NCI-H524 treated with DMSO at 0.1 percent for 48 hours (cell line): ENCODE measurements at regions not wholly inside any gene's neighbourhood (a gene's known extent, or its start where the extent isn't known, plus 50 kb on each side); places are given as distances from the start of the nearest gene placed in this dataset.

Experiments used
- DNase-seq: peaks from one replicate; lab custom pipeline; 2025; lab: John Stamatoyannopoulos, UW

GRCh38 chr22:48332438-48333322 is 1495.0 kb downstream of the BRD1 start:
- DNase-seq, result no peak

GRCh38 chr22:48331691-48332220 is 1495.9 kb downstream of the BRD1 start:
- DNase-seq, result no peak

- no peak for DNase-seq
These were observed 1496.4 kb downstream of the BRD1 start for GRCh38 chr22:48331266-48331665.

DNA sequence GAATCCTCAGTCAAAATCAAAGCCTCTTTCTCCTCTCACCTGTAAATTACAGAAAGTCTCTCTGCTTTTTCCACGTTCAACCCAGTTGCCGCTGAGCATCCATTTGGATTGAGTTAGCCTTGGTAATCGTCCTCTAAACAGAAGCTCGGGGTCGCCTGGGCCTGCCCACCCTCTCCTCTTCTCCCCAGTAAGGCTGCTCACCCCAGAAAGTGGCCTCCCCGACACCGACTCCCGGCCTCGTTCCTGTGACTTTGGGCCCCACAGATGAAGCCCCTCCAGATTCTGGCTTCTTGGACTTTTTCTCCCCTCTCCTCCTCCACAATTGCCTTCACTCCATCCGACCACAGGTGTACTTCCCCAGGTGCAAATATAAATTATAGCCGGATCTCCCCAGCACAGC is 1500.0 kb downstream of the BRD1 start:
- no peak for DNase-seq

DNA sequence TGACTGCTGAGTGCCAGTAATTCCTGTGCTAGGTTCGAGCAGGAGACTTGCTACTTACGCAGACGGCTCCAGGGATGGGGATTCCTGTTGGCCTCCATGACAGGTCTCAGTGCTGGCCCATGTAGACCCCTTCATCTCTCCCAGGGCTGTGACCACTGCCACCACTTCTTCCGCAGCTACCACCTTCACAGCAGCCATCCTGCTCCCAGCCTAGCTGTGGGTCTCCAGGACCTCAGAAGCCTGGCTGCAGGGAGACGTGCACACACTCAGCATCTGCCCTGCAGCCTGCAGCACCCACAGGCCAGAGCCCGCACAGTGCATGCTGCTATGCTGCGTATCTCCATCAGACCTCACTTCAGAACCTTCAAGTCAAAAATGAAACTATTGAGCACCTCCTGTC is 1503.9 kb downstream of the BRD1 start:
- no peak for DNase-seq

DNA sequence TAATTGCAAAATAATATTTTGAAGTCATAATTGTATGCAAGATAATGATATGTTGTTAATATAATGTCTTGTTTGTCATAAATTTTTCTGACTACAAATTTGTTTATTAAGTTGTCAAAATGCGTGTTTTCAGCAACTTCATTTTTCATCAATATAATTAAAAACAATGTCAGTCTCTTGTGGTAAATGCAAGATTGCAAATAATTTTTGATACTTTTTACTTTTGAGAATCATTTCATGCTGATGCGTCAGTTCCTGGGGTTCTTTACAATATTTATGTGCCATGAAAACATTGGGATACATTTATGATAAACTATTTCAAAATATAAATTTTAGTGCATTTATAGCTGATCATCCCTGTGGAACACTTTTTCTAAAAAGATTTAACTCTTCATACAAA is 1504.8 kb downstream of the BRD1 start:
- no peak for DNase-seq

GRCh38 chr22:48321986-48322545 is 1505.6 kb downstream of the BRD1 start:
- DNase-seq, result no peak

- no peak for DNase-seq
These were observed 1506.8 kb downstream of the BRD1 start for GRCh38 chr22:48320683-48321451.

DNA sequence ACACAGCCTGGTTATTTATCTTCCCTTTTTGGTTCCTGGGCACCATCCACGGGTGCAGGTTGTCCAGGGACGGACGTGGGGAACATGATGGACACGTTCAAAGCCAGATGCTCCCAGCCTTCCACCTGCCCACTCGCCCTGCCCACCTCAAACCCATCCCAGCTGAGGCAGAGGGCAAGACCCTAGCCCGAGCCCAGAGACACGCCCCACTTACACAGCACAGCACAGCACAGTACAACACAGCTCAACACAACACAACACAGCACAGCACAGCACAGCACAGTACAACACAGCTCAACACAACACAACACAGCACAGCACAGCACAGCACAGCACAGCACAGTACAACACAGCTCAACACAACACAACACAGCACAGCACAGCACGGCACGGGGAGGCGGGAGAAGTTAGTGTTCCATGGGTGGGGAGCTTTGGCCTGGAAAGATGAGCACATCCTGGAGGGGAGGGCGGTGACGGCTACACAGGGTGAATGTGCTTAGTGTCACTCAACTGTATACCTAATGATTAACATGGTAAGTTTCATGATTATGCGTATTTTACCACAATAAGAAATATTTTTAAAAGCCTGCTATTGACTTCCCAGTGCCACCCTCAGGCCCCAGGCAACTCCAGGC is 1507.5 kb downstream of the BRD1 start:
- no peak for DNase-seq

DNA sequence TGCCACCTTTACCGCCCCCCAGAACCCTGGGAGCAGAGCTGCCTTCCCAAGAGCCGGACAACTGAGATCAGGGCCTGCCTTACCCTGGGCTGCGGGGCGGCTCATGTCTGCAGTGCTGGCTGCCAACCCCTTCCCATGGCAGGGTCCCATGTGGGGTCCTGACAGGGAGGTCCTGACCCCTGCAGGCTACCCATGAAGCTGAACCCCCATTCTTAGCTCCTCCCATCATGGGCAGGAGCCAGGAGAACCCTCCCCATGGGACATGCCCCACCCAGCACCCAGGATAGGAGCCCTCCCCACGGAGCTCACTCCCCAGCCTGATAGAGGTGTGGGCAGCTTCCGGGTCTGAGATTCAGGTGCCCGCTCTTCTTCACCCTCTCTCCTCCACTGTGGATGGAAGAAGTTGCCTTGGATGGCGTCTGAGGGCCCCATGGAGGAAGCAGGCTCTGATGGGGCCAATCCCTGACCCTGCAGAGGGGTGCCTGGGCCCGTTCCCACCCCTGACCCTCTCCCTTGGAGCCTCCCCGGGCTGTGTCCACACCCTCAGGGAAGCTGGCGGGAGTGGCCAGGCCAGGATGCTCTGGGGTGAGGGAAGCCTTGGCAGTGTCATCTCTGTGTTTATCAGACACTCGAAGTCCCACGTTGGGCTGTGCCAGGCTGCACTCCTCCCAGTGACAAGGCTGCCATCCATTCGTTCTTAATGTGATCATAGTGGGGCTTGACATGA is 1508.2 kb downstream of the BRD1 start:
- no peak for DNase-seq

- no peak for DNase-seq
These were observed 1508.9 kb downstream of the BRD1 start for GRCh38 chr22:48318575-48319320.

GRCh38 chr22:48318173-48318572 is 1509.5 kb downstream of the BRD1 start:
- no peak for DNase-seq

DNA sequence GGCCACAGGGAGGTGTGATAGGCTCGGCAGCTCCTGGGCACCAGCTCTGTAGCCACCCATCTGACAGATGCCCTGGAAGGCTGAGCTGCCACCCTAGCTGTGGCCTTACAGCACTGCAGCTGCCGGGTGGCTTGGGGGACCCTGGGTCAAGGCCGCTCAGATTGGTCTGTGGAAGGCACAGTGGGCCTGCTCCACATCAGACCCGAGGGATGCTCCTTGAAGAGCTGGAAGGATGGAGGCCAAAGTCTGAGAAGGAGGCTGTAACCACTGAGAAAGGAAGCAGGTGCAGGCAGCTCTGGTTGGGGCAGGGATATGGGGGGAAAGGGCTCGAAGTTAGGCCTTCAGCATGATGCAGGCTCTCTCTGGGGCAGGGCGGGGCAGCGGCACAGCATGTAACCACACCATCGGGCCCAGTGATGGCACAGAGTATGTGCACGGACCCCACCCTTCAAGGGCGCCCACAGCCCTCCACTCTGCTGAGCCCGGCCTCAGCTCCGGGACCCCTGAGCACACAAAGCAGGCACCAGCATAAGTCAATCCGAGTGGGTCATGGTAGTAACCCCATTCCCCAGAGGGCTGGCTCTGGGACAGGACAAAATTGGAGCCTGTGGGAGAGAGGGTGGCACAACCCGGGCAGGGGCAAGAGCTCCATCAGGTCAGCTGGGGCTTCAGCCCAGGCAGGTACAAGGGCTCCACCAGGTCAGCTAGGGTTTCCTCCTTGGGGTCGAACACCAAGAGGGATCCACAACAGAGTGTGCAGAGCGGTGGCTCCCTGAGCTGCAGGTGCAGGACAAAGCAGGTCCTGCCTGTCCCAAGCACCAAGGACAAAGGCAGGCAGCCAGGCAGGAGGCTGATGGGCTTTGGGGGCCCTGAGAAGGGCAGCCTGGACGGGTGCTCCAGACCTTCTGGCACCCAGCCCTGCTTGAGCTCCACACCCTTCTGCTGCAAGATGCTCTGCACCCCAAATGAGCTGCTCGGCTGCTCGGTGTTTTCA is 1511.1 kb downstream of the BRD1 start:
- DNase-seq, result no peak

DNA sequence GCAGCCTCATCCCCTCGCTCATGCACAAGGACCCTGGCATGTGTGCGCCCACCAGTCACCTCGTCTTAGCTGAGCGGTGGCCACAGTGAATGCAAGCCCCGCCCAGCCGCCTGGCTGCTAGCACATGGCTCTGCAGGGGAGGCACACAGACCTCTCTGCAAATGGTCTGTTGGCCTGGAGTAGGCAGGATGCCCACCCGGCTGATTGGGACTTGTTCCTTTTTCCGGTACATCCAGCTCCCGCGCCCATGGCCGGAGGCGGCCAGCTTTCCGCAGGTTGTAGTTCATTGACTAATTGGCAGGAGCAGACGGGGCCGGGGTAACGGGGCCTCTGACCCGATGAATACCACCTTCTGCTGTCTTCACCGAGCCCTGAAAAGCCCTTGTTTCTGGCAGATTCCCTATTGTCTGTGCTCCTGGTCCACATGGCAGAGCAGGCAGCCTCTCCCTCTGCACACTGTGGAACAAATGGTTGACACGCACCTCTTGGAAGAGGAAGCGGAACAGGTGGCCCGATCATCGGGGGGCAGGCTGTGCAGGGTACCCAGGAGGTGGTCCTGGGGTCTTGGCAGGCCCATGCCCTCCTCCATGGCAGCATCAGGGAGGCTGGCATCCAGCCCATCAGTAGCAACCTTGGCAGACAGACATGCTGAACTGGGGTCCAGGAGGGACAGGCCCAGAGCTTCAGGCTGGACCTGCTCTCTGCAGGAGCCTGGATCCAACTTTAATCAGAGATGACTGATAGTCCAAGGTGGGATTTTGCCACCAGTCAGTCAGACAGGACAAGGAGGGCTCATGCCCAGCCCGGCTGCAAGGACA is 1512.0 kb downstream of the BRD1 start:
- no peak for DNase-seq

DNA sequence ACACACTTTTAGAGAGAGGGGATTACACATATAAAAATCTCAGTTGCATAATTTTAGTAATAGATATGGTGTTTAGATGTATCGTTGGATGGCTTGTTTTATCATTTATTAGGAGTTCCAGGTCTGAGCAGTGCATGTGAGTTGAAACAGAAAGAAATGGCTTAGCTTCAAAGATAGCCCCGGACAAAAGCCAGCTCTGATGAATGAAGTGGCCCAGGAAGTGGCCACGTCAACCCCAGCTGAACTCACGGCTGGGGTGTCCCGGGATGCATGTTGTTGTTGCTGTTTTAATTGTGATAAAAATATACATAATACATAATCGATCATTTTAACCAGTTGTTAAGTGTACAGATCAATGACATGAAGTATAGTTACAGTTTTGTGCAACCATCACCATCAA is 1513.6 kb downstream of the BRD1 start:
- no peak for DNase-seq

GRCh38 chr22:48313175-48313830 is 1514.4 kb downstream of the BRD1 start:
- no peak for DNase-seq

DNA sequence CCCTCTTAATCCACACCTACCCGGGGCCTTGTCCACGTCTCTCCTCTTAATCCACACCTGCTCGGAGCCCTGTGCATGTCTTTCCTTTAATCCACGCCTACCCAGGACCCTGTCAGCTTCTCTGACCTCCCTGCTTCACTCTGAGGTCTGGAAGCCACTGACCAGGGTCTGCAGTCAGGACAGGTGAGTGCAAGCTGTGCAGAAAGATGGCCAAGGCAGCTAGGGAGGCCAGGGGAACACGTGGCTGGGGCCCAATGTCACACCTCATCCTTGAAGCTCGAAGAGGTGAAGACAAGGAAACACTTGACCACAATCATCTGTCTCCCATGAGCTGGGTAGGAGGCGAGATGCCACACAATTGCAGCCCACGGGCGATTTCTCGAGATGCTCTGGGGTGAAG is 1516.9 kb downstream of the BRD1 start:
- DNase-seq, result peak; percentile 8

GRCh38 chr22:48310289-48310688 is 1517.4 kb downstream of the BRD1 start:
- DNase-seq, result no peak
